Stomach (tissue), 8 donors: ENCODE measurements at regions not wholly inside any gene's neighbourhood (a gene's known extent, or its start where the extent isn't known, plus 50 kb on each side); places are given as distances from the start of the nearest gene placed in this dataset.

Source experiments
- DNase-seq, 2 donors: peaks; one replicate each; pipeline versions ENCODE4 v3.0.0 to v3.0.0-alpha.2; 2013 to 2019
- H3K27ac ChIP-seq, 5 donors: fragments of 200-600 bp in 4 of 5; sonication (generic) in 4 of 5; one replicate each; pipeline ENCODE4 v1.5.1; 2013 to 2019; ENCODE audit warnings: mild to moderate bottlenecking in 1 of 5, moderate library complexity in 1 of 5
- H3K27me3 ChIP-seq, 3 donors: fragments of 200-600 bp; sonication (generic); one replicate each; pipeline ENCODE4 v1.5.1; 2017 to 2019; ENCODE audit warnings: mixed run types in 1 of 3
- H3K36me3 ChIP-seq, 4 donors: fragments of 200-600 bp; sonication (generic); 1 replicate in 3 of 4; 2 replicates in 1 of 4; pipeline ENCODE4 v1.5.1; 2016 to 2019
- H3K4me1 ChIP-seq, 4 donors: fragments of 200-600 bp; sonication (generic); one replicate each; pipeline ENCODE4 v1.5.1; 2016 to 2019
- H3K4me3 ChIP-seq, 4 donors: fragments of 200-600 bp; sonication (generic) in 3 of 4; one replicate each; pipeline ENCODE4 v1.5.1; 2016 to 2019; ENCODE audit warnings: mild to moderate bottlenecking in 1 of 4
- H3K9me3 ChIP-seq, 4 donors: fragments of 200-600 bp; sonication (generic); one replicate each; pipeline ENCODE4 v1.5.1; 2016 to 2019
- EP300 ChIP-seq: sonication (generic); formaldehyde crosslinking; IDR thresholded peaks from one replicate; pipeline ENCODE4 v1.6.1; 2017; ENCODE audit warnings: antibody characterized with exemption
- POLR2A ChIP-seq, 4 donors: fragments of 450-650 bp; IDR thresholded peaks; one replicate each; pipeline ENCODE4 v1.6.1; 2016; ENCODE audit warnings: antibody characterized with exemption in 4 of 4, control low read depth in 2 of 4, mild to moderate bottlenecking in 1 of 4, moderate library complexity in 1 of 4
- POLR2AphosphoS5 ChIP-seq, 3 donors: sonication (generic); formaldehyde crosslinking; IDR thresholded peaks; one replicate each; pipeline ENCODE4 v1.6.1; 2016; ENCODE audit warnings: antibody characterized with exemption in 3 of 3
- WGBS, 5 donors: extraction: QIAGEN DNeasy Blood & Tissue Kit in 3 of 5; methylation state at CpG; one replicate each; pipeline versions ENCODE4 v1.1.5 to v1.1.7; 2013 to 2018; 5-methylcytosine and 5-hydroxymethylcytosine counted together
- intact Hi-C: fragments of 100-400 bp; cut with DNase I; formaldehyde crosslinking; loops from one replicate; pipeline ENCODE4 v1.15.1; 2023; ENCODE audit warnings: low total_unique reads
- TF ChIP-seq, protein P1 (sequence below), 7 experiments: fragments of 450-650 bp in 4 of 7; fragments of 200-600 bp in 3 of 7; sonication (generic) in 3 of 7; IDR thresholded peaks; one replicate each; pipeline ENCODE4 v1.5.1; 2016 to 2019; ENCODE audit warnings: antibody characterized with exemption in 7 of 7, control low read depth in 2 of 7, mild to moderate bottlenecking in 1 of 7
- donor health status: healthy with polysubstance abuse.
- donor health status: Bipolar disorder and iron deficiency.
- donor health status: healthy.

DNA sequence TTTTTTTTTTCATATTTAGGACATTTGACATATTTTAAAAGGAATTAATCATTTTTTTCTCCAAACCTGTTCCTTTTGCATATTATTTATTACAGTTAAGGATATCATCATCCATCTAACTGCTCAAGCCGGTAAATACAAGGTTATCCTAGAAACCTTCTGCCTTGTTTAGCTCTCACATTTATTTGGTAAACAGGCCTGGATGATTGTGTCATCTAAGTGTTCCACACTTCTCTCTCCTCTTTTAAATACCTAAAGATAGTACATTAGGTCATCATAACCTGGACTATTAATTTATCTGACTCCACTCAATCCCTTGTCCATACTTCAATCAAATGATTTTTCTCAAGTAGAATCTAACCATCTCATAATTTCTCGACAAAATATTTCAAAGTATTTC lies 511.7 kb upstream of the KLHL1 start:
- Histone ChIP-seq H3K27me3 (no peaks in the 10 kb centered on the region), H3K27ac (no peak overlapping the region), H3K4me1 (no peaks in the 10 kb centered on the region), H3K36me3 (no peaks in the 10 kb centered on the region), H3K4me3 (no peak overlapping the region), H3K9me3 (no peaks in the 10 kb centered on the region)
- DNase-seq, result no peak
- TF ChIP-seq POLR2A (IDR thresholded peaks at IDR 0.05), result no peak
- intact Hi-C loops, result no loop called here
- WGBS, 5 donors, result 78 to 88% (median 82%) methylated on average over 2 of the region's 2 CpGs

GRCh38 chr13:70616847-70617246 lies 508.6 kb upstream of the KLHL1 start:
- no peaks in the 10 kb centered on the region for H3K9me3 ChIP-seq
- no peak overlapping the region for H3K4me3 ChIP-seq
- intact Hi-C loops, result no loop called here
- H3K27me3 ChIP-seq, result no peaks in the 10 kb centered on the region
- no peak overlapping the region for H3K27ac ChIP-seq
- no peaks in the 10 kb centered on the region for H3K4me1 ChIP-seq
- WGBS, 5 donors, result 50 to 76% (median 70%) methylated on average over 3 of the region's 3 CpGs
- no peaks in the 10 kb centered on the region for H3K36me3 ChIP-seq
- TF ChIP-seq POLR2AphosphoS5 (IDR thresholded peaks at IDR 0.05) (no peak), POLR2A (IDR thresholded peaks at IDR 0.05) (no peak), EP300 (no peak)
- TF ChIP-seq, protein P1, sequence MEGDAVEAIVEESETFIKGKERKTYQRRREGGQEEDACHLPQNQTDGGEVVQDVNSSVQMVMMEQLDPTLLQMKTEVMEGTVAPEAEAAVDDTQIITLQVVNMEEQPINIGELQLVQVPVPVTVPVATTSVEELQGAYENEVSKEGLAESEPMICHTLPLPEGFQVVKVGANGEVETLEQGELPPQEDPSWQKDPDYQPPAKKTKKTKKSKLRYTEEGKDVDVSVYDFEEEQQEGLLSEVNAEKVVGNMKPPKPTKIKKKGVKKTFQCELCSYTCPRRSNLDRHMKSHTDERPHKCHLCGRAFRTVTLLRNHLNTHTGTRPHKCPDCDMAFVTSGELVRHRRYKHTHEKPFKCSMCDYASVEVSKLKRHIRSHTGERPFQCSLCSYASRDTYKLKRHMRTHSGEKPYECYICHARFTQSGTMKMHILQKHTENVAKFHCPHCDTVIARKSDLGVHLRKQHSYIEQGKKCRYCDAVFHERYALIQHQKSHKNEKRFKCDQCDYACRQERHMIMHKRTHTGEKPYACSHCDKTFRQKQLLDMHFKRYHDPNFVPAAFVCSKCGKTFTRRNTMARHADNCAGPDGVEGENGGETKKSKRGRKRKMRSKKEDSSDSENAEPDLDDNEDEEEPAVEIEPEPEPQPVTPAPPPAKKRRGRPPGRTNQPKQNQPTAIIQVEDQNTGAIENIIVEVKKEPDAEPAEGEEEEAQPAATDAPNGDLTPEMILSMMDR (IDR thresholded peaks at IDR 0.05), result no peak
- DNase-seq, result peak in 1 of 2 donors; percentile 3

GRCh38 chr13:70613295-70613694 lies 505.0 kb upstream of the KLHL1 start:
- TF ChIP-seq, protein P1 (IDR thresholded peaks at IDR 0.05), result no peak
- TF ChIP-seq POLR2A (IDR thresholded peaks at IDR 0.05) (no peak), POLR2AphosphoS5 (IDR thresholded peaks at IDR 0.05) (no peak), EP300 (no peak)
- H3K36me3 ChIP-seq, result no peaks in the 10 kb centered on the region
- H3K4me1 ChIP-seq, result no peaks in the 10 kb centered on the region
- peak in 1 of 2 donors; percentile 12 for DNase-seq
- WGBS, 5 donors, result 41 to 59% (median 44%) methylated on average over 1 of the region's 1 CpG
- peaks cover 0 to 3% (median 0%) of the 10 kb centered on the region in 3 donors for H3K27me3 ChIP-seq
- no peak overlapping the region for H3K4me3 ChIP-seq
- no peak overlapping the region for H3K27ac ChIP-seq
- no peaks in the 10 kb centered on the region for H3K9me3 ChIP-seq
- intact Hi-C loops, result no loop called here

GRCh38 chr13:70612881-70613280 lies 504.6 kb upstream of the KLHL1 start:
- 82 to 93% (median 90%) methylated on average over 2 of the region's 2 CpGs for WGBS, 5 donors
- H3K27me3 ChIP-seq, result peaks cover 0 to 3% (median 0%) of the 10 kb centered on the region in 3 donors
- intact Hi-C loops, result no loop called here
- no peak for TF ChIP-seq POLR2AphosphoS5 (IDR thresholded peaks at IDR 0.05)
- no peak for TF ChIP-seq POLR2A (IDR thresholded peaks at IDR 0.05)
- TF ChIP-seq, protein P1 (IDR thresholded peaks at IDR 0.05), result no peak
- no peaks in the 10 kb centered on the region for H3K4me1 ChIP-seq
- no peak overlapping the region for H3K27ac ChIP-seq
- H3K4me3 ChIP-seq, result no peak overlapping the region
- H3K36me3 ChIP-seq, result no peaks in the 10 kb centered on the region
- H3K9me3 ChIP-seq, result no peaks in the 10 kb centered on the region
- no peak for DNase-seq

- H3K27ac ChIP-seq, result no peak overlapping the region
- H3K36me3 ChIP-seq, result no peaks in the 10 kb centered on the region
- no peak overlapping the region for H3K4me3 ChIP-seq
- H3K27me3 ChIP-seq, result no peaks in the 10 kb centered on the region
- TF ChIP-seq EP300 (no peak), POLR2A (IDR thresholded peaks at IDR 0.05) (no peak), POLR2AphosphoS5 (IDR thresholded peaks at IDR 0.05) (no peak)
- TF ChIP-seq, protein P1 (IDR thresholded peaks at IDR 0.05), result no peak
- H3K4me1 ChIP-seq, result no peaks in the 10 kb centered on the region
- 31 to 37% (median 32%) methylated on average over 4 of the region's 4 CpGs for WGBS, 5 donors
- peak in 1 of 2 donors; percentile 17 for DNase-seq
- H3K9me3 ChIP-seq, result no peaks in the 10 kb centered on the region
- intact Hi-C loops, result no loop called here
Observed at GRCh38 chr13:70604448-70604847, 496.2 kb upstream of the KLHL1 start.
